K562 (cell line): ENCODE measurements at regions not wholly inside any gene's neighbourhood (a gene's known extent, or its start where the extent isn't known, plus 50 kb on each side); places are given as distances from the start of the nearest gene placed in this dataset.

Experiments
- ATAC-seq: fragments of 200-7000 bp; cut with Tn5 transposase; 3 replicates; pipeline ENCODE4 v1.9.1; 2020; ENCODE audit warnings: moderate library complexity
- BruUV-seq: library from RNA; stranded (reverse); fragments of 400-500 nt; replicated peaks from 2 replicates; lab custom pipeline; 2021; lab: Mats Ljungman, UMichigan
- CTCF ChIA-PET: fragments of 300-600 bp; formaldehyde crosslinking; extraction: SDS; loops from one replicate; lab custom pipeline; 2021; ENCODE audit warnings: low intra/inter-chr PET ratio; lab: Yijun Ruan, JAX
- POLR2A ChIA-PET: fragments of 300-600, 350-650 bp; sonication (Branson Sonifier 250); formaldehyde crosslinking; extraction: SDS; loops from one replicate; lab custom pipeline; 2021; ENCODE audit warnings: antibody characterized with exemption, inconsistent platforms; lab: Yijun Ruan, JAX
- DNase-seq, 4 experiments: peaks; one replicate each; pipeline versions ENCODE4 v3.0.0 to v3.0.0-alpha.2; 2011 to 2018; ENCODE audit warnings: low spot score in 3 of 4, mixed read lengths in 3 of 4; ENCODE audit errors: extremely low read depth in 1 of 4
- FAIRE-seq: peaks from 2 replicates; lab custom pipeline; 2011; peaks lifted over from hg19 to GRCh38; lab: Jason Lieb, UNC
- H2AFZ ChIP-seq: 2 replicates; pipeline ENCODE4 v1.6.0; 2011; ENCODE audit warnings: low read depth, low read length, control low read depth, inconsistent platforms
- H3K27ac ChIP-seq: fragments of 200-600 bp; 3 replicates; pipeline ENCODE4 v1.8.0; 2011; ENCODE audit warnings: low read depth, mild to moderate bottlenecking, control low read depth, inconsistent platforms, low read length, moderate library complexity, mixed read lengths; ENCODE audit errors: extremely low read depth
- H3K27me3 ChIP-seq, 2 experiments: fragments of 300-600 bp in 1 of 2; 2 replicates in 1 of 2; 3 replicates in 1 of 2; pipeline versions ENCODE4 v1.6.0 to v1.8.0; 2011; ENCODE audit warnings: inconsistent platforms in 2 of 2, low read length in 2 of 2, mild to moderate bottlenecking in 1 of 2, mixed read lengths in 1 of 2, moderate library complexity in 1 of 2; ENCODE audit not compliant: control insufficient read depth in 2 of 2, insufficient read depth in 2 of 2
- H3K36me3 ChIP-seq: fragments of 300-600 bp; 3 replicates; pipeline ENCODE4 v1.8.0; 2011; ENCODE audit warnings: mild to moderate bottlenecking, low read length, inconsistent platforms; ENCODE audit not compliant: control insufficient read depth, insufficient read depth
- H3K4me1 ChIP-seq, 2 experiments: fragments of 200-600 bp in 1 of 2; replicated peaks in 1 of 2; 2 replicates in 1 of 2; 3 replicates in 1 of 2; pipeline versions ENCODE4 v1.5.1 to v1.8.0; 2011; ENCODE audit warnings: inconsistent platforms in 2 of 2, low read length in 2 of 2, mild to moderate bottlenecking in 1 of 2, mixed read lengths in 1 of 2, moderate library complexity in 1 of 2; ENCODE audit not compliant: control insufficient read depth in 2 of 2, insufficient read depth in 2 of 2
- H3K4me2 ChIP-seq: 2 replicates; pipeline ENCODE4 v1.6.1; 2011; ENCODE audit warnings: low read length, control low read depth, inconsistent platforms, mixed read lengths; ENCODE audit not compliant: insufficient read depth
- H3K4me3 ChIP-seq: fragments of 200-600 bp; sonication (generic), shearing (Covaris generic); 2 replicates; pipeline ENCODE4 v1.5.1; 2016; ENCODE audit warnings: control low read depth, inconsistent platforms
- H3K79me2 ChIP-seq: fragments of 200-600 bp; 3 replicates; pipeline ENCODE4 v1.8.0; 2011; ENCODE audit warnings: low read length, inconsistent platforms; ENCODE audit not compliant: control insufficient read depth, insufficient read depth
- H3K9ac ChIP-seq, 2 experiments: 2 replicates each; pipeline versions ENCODE4 v1.6.0 to v1.6.1; 2011; ENCODE audit warnings: low read depth in 2 of 2, low read length in 2 of 2, control low read depth in 1 of 2, inconsistent platforms in 1 of 2, mild to moderate bottlenecking in 1 of 2, mixed read lengths in 1 of 2; ENCODE audit not compliant: insufficient read depth in 1 of 2
- H3K9me1 ChIP-seq: one replicate; pipeline ENCODE4 v1.6.0; 2011; ENCODE audit warnings: inconsistent platforms, mild to moderate bottlenecking, low read length, moderate library complexity; ENCODE audit not compliant: control insufficient read depth, insufficient read depth
- H3K9me3 ChIP-seq: replicated peaks from 2 replicates; pipeline ENCODE4 v1.5.1; 2011; ENCODE audit warnings: low read depth, low read length, inconsistent platforms; ENCODE audit not compliant: control insufficient read depth, insufficient read depth
- H4K20me1 ChIP-seq: replicated peaks from 2 replicates; pipeline ENCODE4 v1.6.1; 2011; ENCODE audit warnings: low read length, inconsistent platforms, mixed read lengths; ENCODE audit not compliant: control insufficient read depth, insufficient read depth
- C11orf30 ChIP-seq: fragments of 450-650 bp; IDR thresholded peaks from 2 replicates; pipeline ENCODE4 v1.6.1; 2016; ENCODE audit warnings: low read depth, mild to moderate bottlenecking
- KAT7 ChIP-seq: sonication (generic); formaldehyde crosslinking; IDR thresholded peaks from 2 replicates; pipeline ENCODE4 v1.8.0; 2022; ENCODE audit warnings: missing genetic modification reagents, mild to moderate bottlenecking, borderline replicate concordance
- NR2C2 ChIP-seq, 2 experiments: fragments of 200-800 bp in 1 of 2; sonication (Bioruptor generic) in 1 of 2; sonication (generic) in 1 of 2; formaldehyde crosslinking in 1 of 2; IDR thresholded peaks; 2 replicates each; pipeline versions ENCODE4 v1.6.1 to v1.8.0; 2016 to 2022; ENCODE audit warnings: mild to moderate bottlenecking in 1 of 2, missing compliant biosample characterization in 1 of 2, missing genetic modification characterization in 1 of 2, missing genetic modification reagents in 1 of 2
- ZC3H8 ChIP-seq: fragments of 450-650 bp; IDR thresholded peaks from 2 replicates; pipeline ENCODE4 v1.6.1; 2017
- ZNF232 ChIP-seq: sonication (generic); formaldehyde crosslinking; IDR thresholded peaks from 2 replicates; pipeline ENCODE4 v1.8.0; 2022; ENCODE audit warnings: mild to moderate bottlenecking, missing genetic modification reagents
- ZNF316 ChIP-seq: fragments of 450-650 bp; IDR thresholded peaks from 2 replicates; pipeline ENCODE4 v1.6.1; 2016
- ZNF407 ChIP-seq: fragments of 450-650 bp; IDR thresholded peaks from 2 replicates; pipeline ENCODE4 v1.6.1; 2016; ENCODE audit warnings: low read depth
- ZNF41 ChIP-seq: fragments of 250-450 bp; sonication (Bioruptor Pico); conservative IDR thresholded peaks from 2 replicates; pipeline ENCODE4 v1.4.0; 2020; ENCODE audit warnings: mild to moderate bottlenecking
- ZSCAN32 ChIP-seq: fragments of 450-650 bp; formaldehyde crosslinking; IDR thresholded peaks from 2 replicates; pipeline ENCODE4 v1.4.0; 2020; ENCODE audit warnings: mild to moderate bottlenecking, moderate library complexity
- WGBS: fragments of 100-300 bp; shearing (Covaris generic); methylation state at CpG from one replicate; pipeline ENCODE4 v1.1.6; 2016; ENCODE audit warnings: low coverage, mixed read lengths; ENCODE audit not compliant: insufficient coverage; ENCODE audit errors: missing lambda C conversion rate; 5-methylcytosine and 5-hydroxymethylcytosine counted together
- in situ Hi-C: fragments of 300-500 bp; cut with MboI; formaldehyde crosslinking; loops from 4 replicates; pipeline ENCODE4 v1.15.0; 2018; ENCODE audit warnings: inconsistent platforms, mixed read lengths
- intact Hi-C: fragments of 100-400 bp; cut with micrococcal nuclease; formaldehyde crosslinking; loops from 2 replicates; pipeline ENCODE4 v1.14.2; 2022

DNA sequence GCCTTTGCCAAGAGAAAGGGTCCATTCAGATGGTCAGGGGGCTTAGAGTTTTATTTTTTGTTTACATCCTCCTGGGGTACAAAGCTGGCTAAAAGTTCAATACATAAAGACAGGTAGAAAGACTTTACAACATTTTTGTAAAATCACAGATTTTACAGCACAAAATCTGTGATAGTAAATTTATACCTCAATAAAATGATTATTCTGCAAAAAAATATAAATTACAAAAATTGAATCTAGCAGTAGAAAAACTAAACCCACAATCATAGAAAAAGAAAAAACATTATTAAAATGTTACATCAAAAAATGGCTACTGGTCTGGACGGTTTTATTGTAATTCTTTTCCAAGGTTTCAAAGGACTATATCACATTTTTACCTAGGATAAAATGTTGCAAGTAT lies 674.2 kb upstream of the CHAC2 start:
- Histone ChIP-seq H2AFZ (no peak overlapping the region), H4K20me1 (no peaks in the 10 kb centered on the region), H3K4me3 (no peak overlapping the region), H3K4me1 (no peaks in the 10 kb centered on the region), H3K9ac (no peak overlapping the region), H3K79me2 (no peaks in the 10 kb centered on the region), H3K9me1 (no peaks in the 10 kb centered on the region), H3K9me3 (no peaks in the 10 kb centered on the region), H3K4me2 (no peak overlapping the region), H3K27ac (no peak overlapping the region), H3K27me3 (no peaks in the 10 kb centered on the region), H3K36me3 (no peaks in the 10 kb centered on the region)
- ChIA-PET CTCF (no interaction called here), POLR2A (no interaction called here)
- BruUV-seq = no TSS peak
- FAIRE-seq (no peak), ATAC-seq (no peak), DNase-seq (no peak)
- TF ChIP-seq C11orf30 = peak; percentile 20; the same call in 1 of the 2 replicates
- TF ChIP-seq ZNF407 = no peak
- TF ChIP-seq NR2C2 (CRISPR knock-in tag; IDR thresholded peaks at IDR 0.05) = no peak
- no peak for TF ChIP-seq NR2C2 (tag; IDR thresholded peaks at IDR 0.05)
- TF ChIP-seq ZNF41 (CRISPR knock-in tag) = no peak
- no peak for TF ChIP-seq ZSCAN32 (CRISPR knock-in tag)
- no peak for TF ChIP-seq ZNF232 (CRISPR knock-in tag)
- no peak for TF ChIP-seq KAT7
- TF ChIP-seq ZNF316 = peak; percentile 50; the same call in 1 of the 2 replicates
- no peak for TF ChIP-seq ZC3H8
- WGBS = 0% methylated on average over 1 of the region's 1 CpG
- intact Hi-C loops = no loop called here
- in situ Hi-C loops = no loop called here
